ENCODE measurements at regions not wholly inside any gene's neighbourhood (a gene's known extent, or its start where the extent isn't known, plus 50 kb on each side); places are given as distances from the start of the nearest gene placed in this dataset.

DNA sequence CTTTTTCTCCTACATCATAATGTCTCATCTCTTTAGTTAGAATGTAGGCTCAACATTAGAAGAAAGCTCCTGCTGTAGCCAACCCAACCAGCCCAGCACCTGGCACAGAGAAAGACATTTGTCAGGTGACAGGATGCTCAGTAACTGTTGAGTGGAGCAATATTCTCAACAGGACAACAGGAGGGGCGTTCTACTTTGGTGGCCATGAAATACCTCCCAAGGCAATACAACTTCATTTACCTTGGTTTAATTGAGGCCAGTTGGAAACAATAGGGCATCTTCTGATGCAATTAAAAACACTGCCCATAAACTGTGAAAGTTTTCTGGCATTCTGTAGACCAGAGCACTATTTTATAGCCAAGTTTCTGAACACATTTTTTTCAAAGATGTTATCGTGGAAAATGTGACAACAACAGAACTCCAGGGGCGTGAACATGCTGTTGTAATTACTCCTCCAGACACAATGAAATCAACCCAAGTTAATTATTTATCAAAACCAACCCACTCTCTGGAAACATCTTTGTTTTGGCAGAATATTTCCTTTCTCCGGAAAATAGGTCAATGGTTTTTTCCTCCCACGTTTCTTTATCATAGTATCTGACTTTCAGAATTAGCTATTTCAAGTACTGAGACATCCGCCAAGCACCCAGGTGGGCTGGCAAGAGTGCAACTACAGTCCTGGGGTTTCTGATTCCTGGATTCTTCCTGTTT, 538.1 kb downstream of the SOX6 start:
- TF ChIP-seq, protein P1, sequence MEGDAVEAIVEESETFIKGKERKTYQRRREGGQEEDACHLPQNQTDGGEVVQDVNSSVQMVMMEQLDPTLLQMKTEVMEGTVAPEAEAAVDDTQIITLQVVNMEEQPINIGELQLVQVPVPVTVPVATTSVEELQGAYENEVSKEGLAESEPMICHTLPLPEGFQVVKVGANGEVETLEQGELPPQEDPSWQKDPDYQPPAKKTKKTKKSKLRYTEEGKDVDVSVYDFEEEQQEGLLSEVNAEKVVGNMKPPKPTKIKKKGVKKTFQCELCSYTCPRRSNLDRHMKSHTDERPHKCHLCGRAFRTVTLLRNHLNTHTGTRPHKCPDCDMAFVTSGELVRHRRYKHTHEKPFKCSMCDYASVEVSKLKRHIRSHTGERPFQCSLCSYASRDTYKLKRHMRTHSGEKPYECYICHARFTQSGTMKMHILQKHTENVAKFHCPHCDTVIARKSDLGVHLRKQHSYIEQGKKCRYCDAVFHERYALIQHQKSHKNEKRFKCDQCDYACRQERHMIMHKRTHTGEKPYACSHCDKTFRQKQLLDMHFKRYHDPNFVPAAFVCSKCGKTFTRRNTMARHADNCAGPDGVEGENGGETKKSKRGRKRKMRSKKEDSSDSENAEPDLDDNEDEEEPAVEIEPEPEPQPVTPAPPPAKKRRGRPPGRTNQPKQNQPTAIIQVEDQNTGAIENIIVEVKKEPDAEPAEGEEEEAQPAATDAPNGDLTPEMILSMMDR (IDR thresholded peaks at IDR 0.05; ENCODE audit: unreplicated experiment), result no peak
- peaks cover 39% of the 10 kb centered on the region for H3K4me1 Mint-ChIP-seq (ENCODE audit: insufficient read depth, unreplicated experiment)
- no TSS peak for BruUV-seq (replicated peaks)
- POLR2A ChIA-PET, result no interaction called here
- no peak overlapping the region for H3K4me3 Mint-ChIP-seq (ENCODE audit: unreplicated experiment)
- no peaks in the 10 kb centered on the region for H3K27me3 Mint-ChIP-seq (ENCODE audit: insufficient read depth, unreplicated experiment)
- no peaks in the 10 kb centered on the region for H3K36me3 Mint-ChIP-seq (ENCODE audit: insufficient read depth, unreplicated experiment)
- no peak for DNase-seq (ENCODE audit: unreplicated experiment)
- H3K27ac Mint-ChIP-seq (ENCODE audit: low read depth, unreplicated experiment), result peak overlapping the region; percentile 92
- intact Hi-C loops (cut with micrococcal nuclease), result loop anchor here (5.0 kb wide), 1 partner anchor 111 kb away; no protein-coding TSS in a partner anchor
- H3K9me3 Mint-ChIP-seq (ENCODE audit: unreplicated experiment), result no peaks in the 10 kb centered on the region
- CTCF ChIA-PET, result interaction anchor here (0.5 to 4.3 kb wide), 8 partner anchors 8 to 795 kb away, joined by 3 to 23 read pairs (median 4); no protein-coding TSS in a partner anchor

DNA sequence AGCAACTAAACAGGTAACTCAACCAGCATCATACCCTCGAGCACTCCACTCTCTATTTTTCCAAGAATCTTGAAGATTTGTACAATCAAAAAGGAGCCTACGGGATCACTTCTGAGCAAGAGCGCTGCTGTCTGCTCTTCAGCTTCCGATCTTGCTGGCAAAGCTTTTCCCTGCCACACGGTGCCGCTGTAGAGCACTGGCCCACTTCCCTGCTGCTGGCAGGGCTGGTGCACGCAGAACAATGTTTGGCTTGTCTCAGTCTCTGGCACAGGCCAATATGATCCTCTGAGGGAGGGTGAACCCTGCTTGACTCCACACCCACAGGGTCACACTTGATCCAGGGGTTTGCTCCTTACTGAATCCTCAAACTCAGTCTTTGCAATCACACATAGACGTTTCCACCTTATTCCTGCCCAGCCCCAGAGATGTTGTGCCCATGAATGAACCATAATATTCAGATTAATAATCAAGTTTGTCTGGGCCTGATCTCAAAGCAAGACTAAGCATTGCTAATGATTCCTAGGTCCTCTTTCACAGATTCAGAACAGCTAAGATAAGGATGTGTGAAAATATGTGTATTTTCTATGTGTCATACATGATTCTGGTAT, 536.6 kb downstream of the SOX6 start:
- H3K4me1 Mint-ChIP-seq (ENCODE audit: insufficient read depth, unreplicated experiment), result peaks cover 38% of the 10 kb centered on the region
- H3K27me3 Mint-ChIP-seq (ENCODE audit: insufficient read depth, unreplicated experiment), result no peaks in the 10 kb centered on the region
- H3K9me3 Mint-ChIP-seq (ENCODE audit: unreplicated experiment), result no peaks in the 10 kb centered on the region
- no peak overlapping the region for H3K4me3 Mint-ChIP-seq (ENCODE audit: unreplicated experiment)
- no TSS peak for BruUV-seq (replicated peaks)
- H3K27ac Mint-ChIP-seq (ENCODE audit: low read depth, unreplicated experiment), result no peak overlapping the region
- TF ChIP-seq, protein P1 (IDR thresholded peaks at IDR 0.05; ENCODE audit: unreplicated experiment), result peak; percentile 87
- intact Hi-C loops (cut with micrococcal nuclease), result loop anchor here (1.0 to 5.0 kb wide), 3 partner anchors 112 to 787 kb away; no protein-coding TSS in a partner anchor
- POLR2A ChIA-PET, result interaction anchor here (0.5 to 1.8 kb wide), 4 partner anchors 10 to 786 kb away, joined by 3 to 10 read pairs (median 4); no protein-coding TSS in a partner anchor
- CTCF ChIA-PET, result interaction anchor here (0.6 to 4.3 kb wide), 35 partner anchors 11 to 794 kb away, joined by 3 to 29 read pairs (median 4); no protein-coding TSS in a partner anchor
- H3K36me3 Mint-ChIP-seq (ENCODE audit: insufficient read depth, unreplicated experiment), result no peaks in the 10 kb centered on the region
- DNase-seq (ENCODE audit: unreplicated experiment), result peak; percentile 72

DNA sequence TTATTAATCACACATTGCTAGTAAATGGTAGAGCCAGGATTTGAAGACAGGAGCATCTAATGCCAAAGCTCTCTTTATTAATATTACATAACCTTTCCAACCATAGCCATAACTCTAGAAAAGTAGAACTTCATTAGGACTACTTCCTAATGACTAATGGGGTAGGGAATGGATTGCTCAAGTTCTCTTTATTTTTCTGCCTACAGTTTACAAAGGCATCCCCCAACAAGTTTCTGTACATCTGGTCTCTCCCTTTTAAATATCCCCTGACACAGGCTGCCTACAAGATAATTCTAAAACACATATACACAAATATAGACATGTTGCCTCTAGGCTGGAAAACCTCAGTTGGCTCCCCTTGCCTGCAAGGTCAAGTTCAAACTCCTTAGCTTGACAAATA, 534.9 kb downstream of the SOX6 start:
- TF ChIP-seq, protein P1 (IDR thresholded peaks at IDR 0.05; ENCODE audit: unreplicated experiment), result no peak
- Mint-ChIP-seq H3K27ac (ENCODE audit: low read depth, unreplicated experiment) (no peak overlapping the region), H3K9me3 (ENCODE audit: unreplicated experiment) (no peaks in the 10 kb centered on the region), H3K36me3 (ENCODE audit: insufficient read depth, unreplicated experiment) (no peaks in the 10 kb centered on the region), H3K27me3 (ENCODE audit: insufficient read depth, unreplicated experiment) (no peaks in the 10 kb centered on the region), H3K4me3 (ENCODE audit: unreplicated experiment) (no peak overlapping the region), H3K4me1 (ENCODE audit: insufficient read depth, unreplicated experiment) (peaks cover 21% of the 10 kb centered on the region)
- no peak for DNase-seq (ENCODE audit: unreplicated experiment)
- BruUV-seq (replicated peaks), result no TSS peak
- ChIA-PET POLR2A (interaction anchor here (1.1 to 1.5 kb wide), 2 partner anchors 21 to 46 kb away, joined by 3 read pairs; no protein-coding TSS in a partner anchor), CTCF (interaction anchor here (0.6 to 4.3 kb wide), 10 partner anchors 8 to 837 kb away, joined by 3 to 25 read pairs (median 4); no protein-coding TSS in a partner anchor)
- intact Hi-C loops (cut with micrococcal nuclease), result loop anchor here (2.0 kb wide), 1 partner anchor 171 kb away; no protein-coding TSS in a partner anchor

DNA sequence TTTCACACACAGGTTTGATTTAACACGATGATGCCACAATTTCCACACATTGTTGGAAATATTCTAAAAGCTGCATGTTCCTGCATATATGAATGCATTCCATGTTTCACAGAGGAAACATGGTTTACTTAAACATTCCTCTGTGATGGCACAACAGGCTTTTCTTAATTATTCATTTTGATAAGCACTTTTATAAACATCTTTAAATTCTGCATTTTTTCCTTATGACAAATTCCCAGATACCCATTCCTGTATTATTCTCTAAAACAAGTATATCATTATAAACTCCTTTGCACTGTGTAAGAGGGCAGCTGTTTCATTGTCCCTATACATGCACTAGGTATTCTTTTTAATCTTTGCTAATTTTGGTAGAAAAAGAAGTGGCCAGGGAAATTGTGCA, 532.3 kb downstream of the SOX6 start:
- TF ChIP-seq, protein P1 (IDR thresholded peaks at IDR 0.05; ENCODE audit: unreplicated experiment), result no peak
- intact Hi-C loops (cut with micrococcal nuclease), result no loop called here
- Mint-ChIP-seq H3K27ac (ENCODE audit: low read depth, unreplicated experiment) (no peak overlapping the region), H3K4me1 (ENCODE audit: insufficient read depth, unreplicated experiment) (peaks cover 12% of the 10 kb centered on the region), H3K9me3 (ENCODE audit: unreplicated experiment) (no peaks in the 10 kb centered on the region), H3K36me3 (ENCODE audit: insufficient read depth, unreplicated experiment) (no peaks in the 10 kb centered on the region), H3K4me3 (ENCODE audit: unreplicated experiment) (no peak overlapping the region), H3K27me3 (ENCODE audit: insufficient read depth, unreplicated experiment) (no peaks in the 10 kb centered on the region)
- no TSS peak for BruUV-seq (replicated peaks)
- CTCF ChIA-PET, result no interaction called here
- no peak for DNase-seq (ENCODE audit: unreplicated experiment)
- POLR2A ChIA-PET, result no interaction called here
